CD14-positive monocyte (primary cell): ENCODE measurements at regions not wholly inside any gene's neighbourhood (a gene's known extent, or its start where the extent isn't known, plus 50 kb on each side); places are given as distances from the start of the nearest gene placed in this dataset.

ENCODE experiments used
- DNase-seq, 3 donors: peaks; one replicate each; pipeline ENCODE4 v3.0.0-alpha.2; 2011 to 2022
- H2AFZ ChIP-seq: 2 replicates; pipeline ENCODE4 v1.6.0; 2012; ENCODE audit warnings: mild to moderate bottlenecking, low read depth, low read length, inconsistent platforms; ENCODE audit not compliant: insufficient read depth, poor library complexity, severe bottlenecking
- H3K27ac ChIP-seq, 2 donors: 1 replicate in 1 of 2; 2 replicates in 1 of 2; pipeline ENCODE4 v1.5.1; 2012 to 2013; ENCODE audit warnings: low read length in 2 of 2, control low read depth in 1 of 2, inconsistent platforms in 1 of 2, low read depth in 1 of 2, mild to moderate bottlenecking in 1 of 2
- H3K27me3 ChIP-seq, 2 donors: one replicate each; pipeline versions ENCODE4 v1.6.0 to v1.6.1; 2011 to 2013; ENCODE audit warnings: low read length in 2 of 2; ENCODE audit not compliant: control insufficient read depth in 2 of 2, insufficient read depth in 2 of 2
- H3K36me3 ChIP-seq, 2 donors: replicated peaks in 1 of 2; 1 replicate in 1 of 2; 2 replicates in 1 of 2; pipeline versions ENCODE4 v1.5.1 to v1.6.1; 2012 to 2013; ENCODE audit warnings: low read length in 2 of 2, control low read depth in 1 of 2, inconsistent platforms in 1 of 2, mild to moderate bottlenecking in 1 of 2; ENCODE audit not compliant: insufficient read depth in 2 of 2, control insufficient read depth in 1 of 2
- H3K4me1 ChIP-seq, 2 donors: 1 replicate in 1 of 2; 2 replicates in 1 of 2; pipeline versions ENCODE4 v1.5.1 to v1.6.1; 2012 to 2013; ENCODE audit warnings: low read length in 2 of 2, control low read depth in 1 of 2, inconsistent platforms in 1 of 2, mild to moderate bottlenecking in 1 of 2, moderate library complexity in 1 of 2; ENCODE audit not compliant: insufficient read depth in 2 of 2, control insufficient read depth in 1 of 2
- H3K4me2 ChIP-seq: replicated peaks from 2 replicates; pipeline ENCODE3; 2012; ENCODE audit warnings: low read length, moderate library complexity, mild to moderate bottlenecking; ENCODE audit not compliant: poor library complexity, severe bottlenecking; ENCODE audit errors: extremely low read depth
- H3K4me3 ChIP-seq, 3 experiments: fragments of 200-600 bp in 1 of 3; sonication (generic) in 1 of 3; replicated peaks in 1 of 3; 1 replicate in 2 of 3; 2 replicates in 1 of 3; pipeline ENCODE4 v1.5.1; 2011 to 2013; ENCODE audit warnings: low read length in 3 of 3, mild to moderate bottlenecking in 3 of 3, control low read depth in 2 of 3, low read depth in 2 of 3, inconsistent platforms in 1 of 3, moderate library complexity in 1 of 3
- H3K79me2 ChIP-seq: 2 replicates; pipeline ENCODE4 v1.6.0; 2012; ENCODE audit warnings: mild to moderate bottlenecking, control low read depth, inconsistent platforms, low read length, moderate library complexity; ENCODE audit not compliant: insufficient read depth
- H3K9ac ChIP-seq: 2 replicates; pipeline ENCODE4 v1.6.0; 2017; ENCODE audit warnings: low read length, mild to moderate bottlenecking; ENCODE audit not compliant: insufficient read depth, poor library complexity, severe bottlenecking
- H3K9me3 ChIP-seq, 2 donors: replicated peaks in 1 of 2; 1 replicate in 1 of 2; 2 replicates in 1 of 2; pipeline versions ENCODE4 v1.5.1 to v1.6.1; 2012 to 2013; ENCODE audit warnings: low read length in 2 of 2, control low read depth in 1 of 2; ENCODE audit not compliant: control insufficient read depth in 1 of 2, insufficient read depth in 1 of 2
- H4K20me1 ChIP-seq: 2 replicates; pipeline ENCODE4 v1.6.0; 2012; ENCODE audit warnings: mild to moderate bottlenecking, low read length, control low read depth, moderate library complexity; ENCODE audit not compliant: insufficient read depth
- H3K27ac Mint-ChIP-seq, 7 donors: one replicate each; pipeline ENCODE4 v1.8.0; 2020; ENCODE audit warnings: mild to moderate bottlenecking in 7 of 7, mixed read lengths in 7 of 7, moderate library complexity in 6 of 7, inconsistent platforms in 2 of 7
- H3K27me3 Mint-ChIP-seq, 3 donors: one replicate each; pipeline ENCODE4 v1.8.0; 2021 to 2022; ENCODE audit warnings: low read depth in 3 of 3, mild to moderate bottlenecking in 3 of 3, mixed read lengths in 3 of 3, moderate library complexity in 3 of 3, inconsistent platforms in 1 of 3
- H3K36me3 Mint-ChIP-seq, 2 donors: one replicate each; pipeline ENCODE4 v1.8.0; 2020; ENCODE audit warnings: mixed read lengths in 2 of 2, inconsistent platforms in 1 of 2, mild to moderate bottlenecking in 1 of 2
- H3K4me1 Mint-ChIP-seq: one replicate; pipeline ENCODE4 v1.8.0; 2020; ENCODE audit warnings: mild to moderate bottlenecking, mixed read lengths
- H3K4me3 Mint-ChIP-seq, 2 donors: one replicate each; pipeline ENCODE4 v1.8.0; 2020; ENCODE audit warnings: mild to moderate bottlenecking in 2 of 2, mixed read lengths in 2 of 2, moderate library complexity in 1 of 2
- H3K9me3 Mint-ChIP-seq, 7 donors: one replicate each; pipeline ENCODE4 v1.8.0; 2020 to 2022; ENCODE audit warnings: mixed read lengths in 7 of 7, mild to moderate bottlenecking in 6 of 7, moderate library complexity in 6 of 7, inconsistent platforms in 2 of 7
- CTCF ChIP-seq: fragments of 200-600 bp; IDR thresholded peaks from one replicate; pipeline ENCODE4 v1.8.0; 2022; ENCODE audit warnings: antibody characterized with exemption, mild to moderate bottlenecking
- WGBS: methylation state at CpG from one replicate; pipeline ENCODE4 v1.1.5; 2013; ENCODE audit warnings: missing lambda C conversion rate; ENCODE audit not compliant: insufficient coverage; 5-methylcytosine and 5-hydroxymethylcytosine counted together
- intact Hi-C, 2 donors: fragments of 100-400 bp; cut with micrococcal nuclease; formaldehyde crosslinking; loops; one replicate each; pipeline versions ENCODE4 v1.15.0 to v1.15.1; 2023

- H3K9ac ChIP-seq: no peak overlapping the region
- H3K79me2 ChIP-seq: no peaks in the 10 kb centered on the region
- H3K27me3 ChIP-seq: no peaks in the 10 kb centered on the region
- no peaks in the 10 kb centered on the region for H3K27me3 Mint-ChIP-seq
- no peak overlapping the region for H3K4me3 ChIP-seq
- 43% methylated on average over 1 of the region's 5 CpGs for WGBS
- no peaks in the 10 kb centered on the region for H3K36me3 ChIP-seq
- H3K4me3 Mint-ChIP-seq: no peak overlapping the region
- peaks cover 0 to 18% (median 9%) of the 10 kb centered on the region in 7 donors for H3K9me3 Mint-ChIP-seq
- no peak overlapping the region for H3K27ac Mint-ChIP-seq
- no peaks in the 10 kb centered on the region for H4K20me1 ChIP-seq
- no peaks in the 10 kb centered on the region for H3K36me3 Mint-ChIP-seq
- H3K4me1 ChIP-seq: no peaks in the 10 kb centered on the region
- intact Hi-C loops: no loop called here
- no peak overlapping the region for H3K4me2 ChIP-seq
- no peak overlapping the region for H2AFZ ChIP-seq
- DNase-seq: no peak
- peaks cover 11 to 16% of the 10 kb centered on the region in 2 donors for H3K9me3 ChIP-seq
- H3K27ac ChIP-seq: no peak overlapping the region
- TF ChIP-seq CTCF: no peak
- H3K4me1 Mint-ChIP-seq: no peaks in the 10 kb centered on the region
Measured at GRCh38 chr5:23864786-23865185, 357.4 kb downstream of the PRDM9 start.

- H3K27me3 ChIP-seq: no peaks in the 10 kb centered on the region
- intact Hi-C loops: no loop called here
- WGBS: 96% methylated on average over 3 of the region's 3 CpGs
- no peak overlapping the region for H3K4me3 ChIP-seq
- TF ChIP-seq CTCF: no peak
- no peaks in the 10 kb centered on the region for H3K79me2 ChIP-seq
- no peak overlapping the region for H3K9ac ChIP-seq
- H2AFZ ChIP-seq: no peak overlapping the region
- H3K36me3 ChIP-seq: no peaks in the 10 kb centered on the region
- no peaks in the 10 kb centered on the region for H3K4me1 ChIP-seq
- peaks cover 0 to 19% of the 10 kb centered on the region in 2 donors for H3K9me3 ChIP-seq
- H3K27ac ChIP-seq: no peak overlapping the region
- H3K36me3 Mint-ChIP-seq: no peaks in the 10 kb centered on the region
- no peak for DNase-seq
- no peak overlapping the region for H3K4me2 ChIP-seq
- no peak overlapping the region for H3K4me3 Mint-ChIP-seq
- no peaks in the 10 kb centered on the region for H3K4me1 Mint-ChIP-seq
- no peak overlapping the region for H3K27ac Mint-ChIP-seq
- no peaks in the 10 kb centered on the region for H4K20me1 ChIP-seq
- H3K9me3 Mint-ChIP-seq: peaks cover 0 to 10% (median 5%) of the 10 kb centered on the region in 7 donors
- no peaks in the 10 kb centered on the region for H3K27me3 Mint-ChIP-seq
Measured at GRCh38 chr5:23877847-23878246, 370.4 kb downstream of the PRDM9 start.
